ENCODE measurements at regions not wholly inside any gene's neighbourhood (a gene's known extent, or its start where the extent isn't known, plus 50 kb on each side); places are given as distances from the start of the nearest gene placed in this dataset.

- ChIA-PET RAD21 (ENCODE audit: low non-redundant PET in 1 of 2, low total read pairs in 2 of 2, uncharacterized antibody in 2 of 2, unreplicated experiment in 2 of 2) (no interaction called here), POLR2A (interaction anchor here (0.6 to 1.3 kb wide), 2 partner anchors 10 to 18 kb away, joined by 3 to 7 read pairs; no protein-coding TSS in a partner anchor), CTCF (interaction anchor here (0.8 to 1.1 kb wide), 3 partner anchors 79 to 693 kb away, joined by 3 read pairs; no protein-coding TSS in a partner anchor)
- H3K27me3 ChIP-seq (ENCODE audit: insufficient read depth, low read length) = no peaks in the 10 kb centered on the region
- TF ChIP-seq SP1 (IDR thresholded peaks at IDR 0.05; ENCODE audit: low read depth) (peak; percentile 91), CEBPB (IDR thresholded peaks at IDR 0.05; ENCODE audit: low read depth) (peak; percentile 81), SIN3A (IDR thresholded peaks at IDR 0.05; ENCODE audit: low read depth) (peak; percentile 87), POLR2AphosphoS5 (IDR thresholded peaks at IDR 0.05; ENCODE audit: low read depth, low read length) (peak; percentile 40; the same call in 1 of the 2 replicates), EZH2phosphoT487 (IDR thresholded peaks at IDR 0.05; ENCODE audit: borderline replicate concordance) (no peak), FOSL1 (IDR thresholded peaks at IDR 0.05; ENCODE audit: low read depth) (peak; percentile 93), CBX3 (IDR thresholded peaks at IDR 0.05; ENCODE audit: low read depth) (peak; percentile 86), YY1 (IDR thresholded peaks at IDR 0.05; ENCODE audit: extremely low read depth, insufficient replicate concordance, low read depth, low read length) (peak; percentile 16), JUND (IDR thresholded peaks at IDR 0.05) (peak; percentile 95), REST (IDR thresholded peaks at IDR 0.05; ENCODE audit: low read depth) (no peak), SRF (IDR thresholded peaks at IDR 0.05; ENCODE audit: low read depth) (peak; percentile 51; the same call in 1 of the 2 replicates), MAX (IDR thresholded peaks at IDR 0.05) (peak; percentile 98), TCF7L2 (IDR thresholded peaks at IDR 0.05; ENCODE audit: borderline replicate concordance, extremely low read depth, insufficient read depth, insufficient read length) (no peak), CTCF (IDR thresholded peaks at IDR 0.05 in 2 of 3, conservative IDR thresholded peaks at IDR 0.05 in 1 of 3; ENCODE audit: borderline replicate concordance in 1 of 3, insufficient read depth in 1 of 3, low read depth in 2 of 3, low read length in 2 of 3) (no peak), RAD21 (IDR thresholded peaks at IDR 0.05; ENCODE audit: low read depth) (peak; percentile 31), ATF3 (IDR thresholded peaks at IDR 0.05) (0 out of 2 replicates have a peak, but pooled peaks have one; percentile 37)
- DNase-seq (ENCODE audit: low read depth, low spot score) (peak; percentile 82), ATAC-seq (peak; percentile 80)
- H3K9ac ChIP-seq (ENCODE audit: low read length) = no peak overlapping the region; the same call in 1 of the 2 replicates
- H3K9me3 ChIP-seq (ENCODE audit: control insufficient read depth in 1 of 2, insufficient read depth in 1 of 2, low read depth in 1 of 2, low read length in 2 of 2) = no peaks in the 10 kb centered on the region
- no peak overlapping the region for H3K4me3 ChIP-seq (replicated peaks in 1 of 2; ENCODE audit: low read depth in 1 of 2, low read length in 2 of 2)
- H3K4me1 ChIP-seq (ENCODE audit: control insufficient read depth in 1 of 2, insufficient read depth in 2 of 2, low read length in 2 of 2) = peaks cover 22 to 58% of the 10 kb centered on the region in 2 experiments
- intact Hi-C loops (cut with micrococcal nuclease) = loop anchor here (5.0 to 10.0 kb wide), 2 partner anchors 130 to 288 kb away; no protein-coding TSS in a partner anchor
- no TSS peak for BruUV-seq (replicated peaks)
- peak overlapping the region; percentile 13; the same call in 1 of the 2 replicates for H3K27ac ChIP-seq (ENCODE audit: low read depth, low read length)
- H3K4me2 ChIP-seq (ENCODE audit: low read length) = peak overlapping the region; percentile 42
- H2AFZ ChIP-seq (ENCODE audit: low read depth, low read length, poor library complexity, severe bottlenecking) = peak overlapping the region; percentile 32
- H3K79me2 ChIP-seq (ENCODE audit: insufficient read depth, low read length) = no peaks in the 10 kb centered on the region
- H4K20me1 ChIP-seq (ENCODE audit: insufficient read depth) = no peaks in the 10 kb centered on the region
- H3K9me2 ChIP-seq (ENCODE audit: insufficient read depth) = no peaks in the 10 kb centered on the region
- no peaks in the 10 kb centered on the region for H3K36me3 ChIP-seq (ENCODE audit: control insufficient read depth in 1 of 2, insufficient read depth in 2 of 2, low read length in 2 of 2)
Observed at GRCh38 chr2:234422273-234422732, 74.6 kb downstream of the ARL4C start.

Measured in HCT116 (cell line).